Mucosa of descending colon (tissue), 3 donors: ENCODE measurements at regions not wholly inside any gene's neighbourhood (a gene's known extent, or its start where the extent isn't known, plus 50 kb on each side); places are given as distances from the start of the nearest gene placed in this dataset.

Experiments
- ATAC-seq: fragments of 200-7000 bp; cut with Tn5 transposase; one replicate; pipeline ENCODE4 v1.9.1; 2020; ENCODE audit warnings: mild to moderate bottlenecking, moderate library complexity
- DNase-seq, 3 donors: peaks; one replicate each; pipeline ENCODE4 v3.0.0-alpha.2; 2020
- H3K36me3 ChIP-seq: fragments of 200-600 bp; one replicate; pipeline ENCODE4 v1.8.0; 2021; ENCODE audit warnings: low read depth, mild to moderate bottlenecking
- H3K4me1 ChIP-seq: fragments of 200-600 bp; one replicate; pipeline ENCODE4 v1.8.0; 2021; ENCODE audit warnings: low read depth, mild to moderate bottlenecking
- H3K4me3 ChIP-seq: fragments of 200-600 bp; one replicate; pipeline ENCODE4 v1.8.0; 2021; ENCODE audit warnings: mild to moderate bottlenecking
- H3K9me3 ChIP-seq: fragments of 200-600 bp; one replicate; pipeline ENCODE4 v1.8.0; 2021; ENCODE audit warnings: mild to moderate bottlenecking
- intact Hi-C, 2 donors: fragments of 100-400 bp; cut with DNase I in 1 of 2; cut with micrococcal nuclease in 1 of 2; formaldehyde crosslinking; loops; one replicate each; pipeline versions ENCODE4 v1.11.0 to v1.11.1; 2022; cut with DNase I, micrococcal nuclease
- TF ChIP-seq, protein P1 (sequence below): fragments of 200-600 bp; IDR thresholded peaks from one replicate; pipeline ENCODE4 v1.8.0; 2022; ENCODE audit warnings: antibody characterized with exemption, mild to moderate bottlenecking
- donor health status: DM: no; HTN: no; CAD: no; lungs with moderate emphysema.
- donor health status: DM: no; HTN: no; CAD: no.
- donor health status: DM: no; HTN: yes; CAD: no.

GRCh38 chr4:20616848-20617247 lies 83.4 kb upstream of the PACRGL start:
- intact Hi-C loops: no loop called here
- no peak overlapping the region for H3K4me3 ChIP-seq
- no peaks in the 10 kb centered on the region for H3K36me3 ChIP-seq
- H3K9me3 ChIP-seq: no peaks in the 10 kb centered on the region
- peak in 1 of 3 donors; percentile 30 for DNase-seq
- TF ChIP-seq, protein P1, sequence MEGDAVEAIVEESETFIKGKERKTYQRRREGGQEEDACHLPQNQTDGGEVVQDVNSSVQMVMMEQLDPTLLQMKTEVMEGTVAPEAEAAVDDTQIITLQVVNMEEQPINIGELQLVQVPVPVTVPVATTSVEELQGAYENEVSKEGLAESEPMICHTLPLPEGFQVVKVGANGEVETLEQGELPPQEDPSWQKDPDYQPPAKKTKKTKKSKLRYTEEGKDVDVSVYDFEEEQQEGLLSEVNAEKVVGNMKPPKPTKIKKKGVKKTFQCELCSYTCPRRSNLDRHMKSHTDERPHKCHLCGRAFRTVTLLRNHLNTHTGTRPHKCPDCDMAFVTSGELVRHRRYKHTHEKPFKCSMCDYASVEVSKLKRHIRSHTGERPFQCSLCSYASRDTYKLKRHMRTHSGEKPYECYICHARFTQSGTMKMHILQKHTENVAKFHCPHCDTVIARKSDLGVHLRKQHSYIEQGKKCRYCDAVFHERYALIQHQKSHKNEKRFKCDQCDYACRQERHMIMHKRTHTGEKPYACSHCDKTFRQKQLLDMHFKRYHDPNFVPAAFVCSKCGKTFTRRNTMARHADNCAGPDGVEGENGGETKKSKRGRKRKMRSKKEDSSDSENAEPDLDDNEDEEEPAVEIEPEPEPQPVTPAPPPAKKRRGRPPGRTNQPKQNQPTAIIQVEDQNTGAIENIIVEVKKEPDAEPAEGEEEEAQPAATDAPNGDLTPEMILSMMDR: no peak
- no peaks in the 10 kb centered on the region for H3K4me1 ChIP-seq
- peak; percentile 32 for ATAC-seq

- TF ChIP-seq, protein P1: no peak
- Histone ChIP-seq H3K4me3 (no peak overlapping the region), H3K9me3 (no peaks in the 10 kb centered on the region), H3K4me1 (no peaks in the 10 kb centered on the region), H3K36me3 (no peaks in the 10 kb centered on the region)
- intact Hi-C loops: no loop called here
- DNase-seq (peak in 2 of 3 donors; percentile 39 to 48), ATAC-seq (peak; percentile 54)
Observed at GRCh38 chr4:20617678-20618396, 82.4 kb upstream of the PACRGL start.

GRCh38 chr4:20618731-20619130 lies 81.5 kb upstream of the PACRGL start:
- intact Hi-C loops: no loop called here
- TF ChIP-seq, protein P1: no peak
- H3K9me3 ChIP-seq: no peaks in the 10 kb centered on the region
- no peak for DNase-seq
- no peaks in the 10 kb centered on the region for H3K36me3 ChIP-seq
- H3K4me1 ChIP-seq: no peaks in the 10 kb centered on the region
- ATAC-seq: no peak
- H3K4me3 ChIP-seq: no peak overlapping the region

DNA sequence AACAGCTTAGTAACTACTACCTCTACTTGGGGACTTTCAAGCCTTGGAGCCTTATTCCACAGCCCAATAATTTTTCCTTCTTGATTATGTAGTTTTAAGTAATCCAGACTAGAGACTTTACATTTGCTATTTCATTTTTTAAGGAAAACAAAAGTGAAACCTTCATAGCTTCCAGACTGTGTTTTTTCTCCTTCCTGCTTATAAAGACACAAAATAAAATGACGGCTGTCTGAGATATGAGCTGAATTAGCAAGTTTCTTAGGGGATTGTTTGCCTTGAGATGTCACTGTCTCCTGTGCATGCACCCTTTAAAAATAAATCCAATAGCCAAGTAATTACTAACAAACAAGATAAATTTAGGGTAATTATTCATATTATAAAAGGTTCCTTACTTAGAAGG lies 78.8 kb upstream of the PACRGL start:
- DNase-seq: no peak
- ATAC-seq: no peak
- H3K4me3 ChIP-seq: no peak overlapping the region
- TF ChIP-seq, protein P1: no peak
- intact Hi-C loops: no loop called here
- no peaks in the 10 kb centered on the region for H3K36me3 ChIP-seq
- no peaks in the 10 kb centered on the region for H3K9me3 ChIP-seq
- H3K4me1 ChIP-seq: no peaks in the 10 kb centered on the region

- TF ChIP-seq, protein P1: no peak
- no peaks in the 10 kb centered on the region for H3K9me3 ChIP-seq
- H3K4me3 ChIP-seq: no peak overlapping the region
- intact Hi-C loops: no loop called here
- no peaks in the 10 kb centered on the region for H3K4me1 ChIP-seq
- ATAC-seq (no peak), DNase-seq (no peak)
- H3K36me3 ChIP-seq: no peaks in the 10 kb centered on the region
Observed at GRCh38 chr4:20622701-20623100, 77.6 kb upstream of the PACRGL start.
